ENCODE measurements at regions not wholly inside any gene's neighbourhood (a gene's known extent, or its start where the extent isn't known, plus 50 kb on each side); places are given as distances from the start of the nearest gene placed in this dataset.

GRCh38 chr7:25638590-25639244 is 410.4 kb upstream of the NPVF start:
- H3K9me3 ChIP-seq (ENCODE audit: low read length): no peaks in the 10 kb centered on the region
- DNase-seq (ENCODE audit: low spot score): no peak
- no peaks in the 10 kb centered on the region for H3K79me2 ChIP-seq (ENCODE audit: insufficient read depth, low read depth, low read length)
- no peaks in the 10 kb centered on the region for H3K9me2 ChIP-seq (ENCODE audit: insufficient read depth, low read length)
- H3K4me1 ChIP-seq (ENCODE audit: insufficient read depth, low read length, poor library complexity, severe bottlenecking): no peaks in the 10 kb centered on the region
- no peaks in the 10 kb centered on the region for H3K36me3 ChIP-seq (ENCODE audit: insufficient read depth, low read length)
- no peak overlapping the region for H3K4me3 ChIP-seq (ENCODE audit: low read depth, low read length, poor library complexity, severe bottlenecking)
- TF ChIP-seq EZH2phosphoT487 (IDR thresholded peaks at IDR 0.05; ENCODE audit: borderline replicate concordance, low read depth, low read length): no peak
- TF ChIP-seq CTCF (conservative IDR thresholded peaks at IDR 0.05; ENCODE audit: low read length): no peak
- ChIA-PET POLR2A (interaction anchor here (0.7 to 1.5 kb wide), 3 partner anchors 11 to 24 kb away, joined by 3 read pairs; no protein-coding TSS in a partner anchor), CTCF (ENCODE audit: unreplicated experiment) (no interaction called here)
- no peak overlapping the region for H3K27ac ChIP-seq (ENCODE audit: low read depth, low read length, poor library complexity, severe bottlenecking)
- H3K4me2 ChIP-seq (ENCODE audit: low read length): no peak overlapping the region
- intact Hi-C loops (cut with micrococcal nuclease; ENCODE audit: unreplicated experiment): no loop called here
- no peak overlapping the region for H2AFZ ChIP-seq (ENCODE audit: low read length)
- no peaks in the 10 kb centered on the region for H4K20me1 ChIP-seq (ENCODE audit: insufficient read depth, low read length)
- no TSS peak for BruUV-seq (replicated peaks)

DNA sequence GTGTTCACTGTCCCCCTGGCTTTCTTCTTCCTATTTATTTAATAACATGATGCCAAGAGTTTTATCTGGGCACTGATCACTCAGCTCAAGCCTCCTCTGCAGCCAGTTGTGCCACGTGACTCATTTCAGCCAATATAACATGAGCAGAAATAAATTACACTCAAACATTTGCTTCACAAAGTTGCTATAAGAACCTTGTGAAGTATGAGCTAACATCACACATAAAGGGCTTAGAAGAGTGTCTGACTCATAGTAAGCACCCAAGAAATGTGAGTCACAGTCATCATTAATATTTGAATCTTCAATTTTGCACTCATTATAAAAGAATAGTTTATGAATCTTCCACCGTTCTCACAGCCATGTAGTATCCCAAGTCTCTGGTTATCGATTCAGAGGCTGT is 414.6 kb upstream of the NPVF start:
- BruUV-seq (replicated peaks): no TSS peak
- Histone ChIP-seq H3K79me2 (ENCODE audit: insufficient read depth, low read depth, low read length) (no peaks in the 10 kb centered on the region), H3K4me1 (ENCODE audit: insufficient read depth, low read length, poor library complexity, severe bottlenecking) (no peaks in the 10 kb centered on the region), H2AFZ (ENCODE audit: low read length) (no peak overlapping the region), H3K4me2 (ENCODE audit: low read length) (no peak overlapping the region), H4K20me1 (ENCODE audit: insufficient read depth, low read length) (no peaks in the 10 kb centered on the region), H3K4me3 (ENCODE audit: low read depth, low read length, poor library complexity, severe bottlenecking) (no peak overlapping the region), H3K27ac (ENCODE audit: low read depth, low read length, poor library complexity, severe bottlenecking) (no peak overlapping the region), H3K9me2 (ENCODE audit: insufficient read depth, low read length) (no peaks in the 10 kb centered on the region), H3K36me3 (ENCODE audit: insufficient read depth, low read length) (no peaks in the 10 kb centered on the region), H3K9me3 (ENCODE audit: low read length) (no peaks in the 10 kb centered on the region)
- intact Hi-C loops (cut with micrococcal nuclease; ENCODE audit: unreplicated experiment): no loop called here
- no peak for DNase-seq (ENCODE audit: low spot score)
- CTCF ChIA-PET (ENCODE audit: unreplicated experiment): no interaction called here
- TF ChIP-seq EZH2phosphoT487 (IDR thresholded peaks at IDR 0.05; ENCODE audit: borderline replicate concordance, low read depth, low read length) (no peak), CTCF (conservative IDR thresholded peaks at IDR 0.05; ENCODE audit: low read length) (no peak)
- POLR2A ChIA-PET: interaction anchor here (0.7 to 1.1 kb wide), 2 partner anchors 17 to 273 kb away, joined by 4 read pairs; no protein-coding TSS in a partner anchor

- Histone ChIP-seq H3K4me1 (ENCODE audit: insufficient read depth, low read length, poor library complexity, severe bottlenecking) (no peaks in the 10 kb centered on the region), H3K4me3 (ENCODE audit: low read depth, low read length, poor library complexity, severe bottlenecking) (no peak overlapping the region), H3K36me3 (ENCODE audit: insufficient read depth, low read length) (no peaks in the 10 kb centered on the region), H4K20me1 (ENCODE audit: insufficient read depth, low read length) (no peaks in the 10 kb centered on the region), H3K9me3 (ENCODE audit: low read length) (no peaks in the 10 kb centered on the region), H3K4me2 (ENCODE audit: low read length) (no peak overlapping the region), H2AFZ (ENCODE audit: low read length) (no peak overlapping the region), H3K79me2 (ENCODE audit: insufficient read depth, low read depth, low read length) (no peaks in the 10 kb centered on the region), H3K9me2 (ENCODE audit: insufficient read depth, low read length) (no peaks in the 10 kb centered on the region), H3K27ac (ENCODE audit: low read depth, low read length, poor library complexity, severe bottlenecking) (no peak overlapping the region)
- intact Hi-C loops (cut with micrococcal nuclease; ENCODE audit: unreplicated experiment): no loop called here
- no peak for DNase-seq (ENCODE audit: low spot score)
- TF ChIP-seq EZH2phosphoT487 (IDR thresholded peaks at IDR 0.05; ENCODE audit: borderline replicate concordance, low read depth, low read length) (no peak), CTCF (conservative IDR thresholded peaks at IDR 0.05; ENCODE audit: low read length) (no peak)
- no TSS peak for BruUV-seq (replicated peaks)
- ChIA-PET POLR2A (interaction anchor here (0.7 to 1.1 kb wide), 2 partner anchors 16 to 273 kb away, joined by 4 read pairs; no protein-coding TSS in a partner anchor), CTCF (ENCODE audit: unreplicated experiment) (no interaction called here)
These were observed 415.0 kb upstream of the NPVF start for GRCh38 chr7:25643286-25643685.

Data from OCI-LY7 (cell line).